Sigmoid colon (tissue), 6 donors: ENCODE measurements at regions not wholly inside any gene's neighbourhood (a gene's known extent, or its start where the extent isn't known, plus 50 kb on each side); places are given as distances from the start of the nearest gene placed in this dataset.
"Not testable (repeated sequence)": the region's sequence is repeated elsewhere in the genome, so short reads cannot be mapped to it uniquely, and the experiment has no call there.

Experiments
- DNase-seq: peaks from one replicate; pipeline ENCODE4 v3.0.0-alpha.2; 2019
- H3K27ac ChIP-seq, 4 donors: fragments of 200-600 bp; sonication (generic); one replicate each; pipeline ENCODE4 v1.5.1; 2016 to 2019; ENCODE audit warnings: mild to moderate bottlenecking in 1 of 4
- H3K27me3 ChIP-seq, 3 donors: fragments of 200-600 bp; sonication (generic); one replicate each; pipeline ENCODE4 v1.5.1; 2019; ENCODE audit warnings: mild to moderate bottlenecking in 1 of 3
- H3K36me3 ChIP-seq, 4 donors: fragments of 200-600 bp; sonication (generic); one replicate each; pipeline ENCODE4 v1.5.1; 2016 to 2019
- H3K4me1 ChIP-seq, 4 donors: fragments of 200-600 bp; sonication (generic); one replicate each; pipeline ENCODE4 v1.5.1; 2017 to 2019
- H3K4me3 ChIP-seq, 4 donors: fragments of 200-600 bp; sonication (generic); one replicate each; pipeline ENCODE4 v1.5.1; 2017 to 2019; ENCODE audit warnings: mild to moderate bottlenecking in 2 of 4, moderate library complexity in 1 of 4
- H3K9me3 ChIP-seq, 4 donors: fragments of 200-600 bp in 3 of 4; sonication (generic) in 3 of 4; one replicate each; pipeline versions ENCODE4 v1.5.1 to v1.6.1; 2013 to 2019
- CTCF ChIP-seq, 4 experiments: fragments of 450-650 bp in 3 of 4; fragments of 200-600 bp in 1 of 4; IDR thresholded peaks; one replicate each; pipeline ENCODE4 v1.5.1; 2016 to 2019; ENCODE audit warnings: antibody characterized with exemption in 4 of 4, mild to moderate bottlenecking in 3 of 4, moderate library complexity in 2 of 4
- EP300 ChIP-seq, 4 donors: sonication (generic); formaldehyde crosslinking; IDR thresholded peaks; one replicate each; pipeline ENCODE4 v1.6.1; 2017; ENCODE audit warnings: antibody characterized with exemption in 4 of 4
- POLR2A ChIP-seq, 2 donors: fragments of 450-650 bp; IDR thresholded peaks; one replicate each; pipeline ENCODE4 v1.6.1; 2016; ENCODE audit warnings: antibody characterized with exemption in 2 of 2, mild to moderate bottlenecking in 2 of 2, moderate library complexity in 2 of 2
- POLR2AphosphoS5 ChIP-seq, 4 donors: sonication (generic); formaldehyde crosslinking; IDR thresholded peaks; one replicate each; pipeline ENCODE4 v1.6.1; 2017; ENCODE audit warnings: antibody characterized with exemption in 4 of 4
- WGBS, 2 donors: extraction: QIAGEN DNeasy Blood & Tissue Kit; methylation state at CpG; one replicate each; pipeline ENCODE4 v1.1.7; 2013; 5-methylcytosine and 5-hydroxymethylcytosine counted together
- intact Hi-C: fragments of 100-400 bp; cut with DNase I; formaldehyde crosslinking; loops from one replicate; pipeline ENCODE4 v1.15.1; 2023
- donor health status: healthy with polysubstance abuse.
- donor health status: healthy.

- no peaks in the 10 kb centered on the region for H3K4me1 ChIP-seq
- H3K4me3 ChIP-seq, result no peak overlapping the region
- no peak for DNase-seq
- no peaks in the 10 kb centered on the region for H3K9me3 ChIP-seq
- no peak overlapping the region for H3K27ac ChIP-seq
- WGBS, 2 donors, result 46 to 47% methylated on average over 7 of the region's 7 CpGs
- TF ChIP-seq CTCF (IDR thresholded peaks at IDR 0.05), result no peak
- TF ChIP-seq POLR2AphosphoS5 (IDR thresholded peaks at IDR 0.05), result no peak
- no peak for TF ChIP-seq EP300 (IDR thresholded peaks at IDR 0.05)
- TF ChIP-seq POLR2A (IDR thresholded peaks at IDR 0.05), result no peak
- intact Hi-C loops, result no loop called here
- no peaks in the 10 kb centered on the region for H3K36me3 ChIP-seq
- peaks cover 0 to 21% (median 7%) of the 10 kb centered on the region in 3 donors for H3K27me3 ChIP-seq
These were observed 243.2 kb upstream of the HDAC4 start for GRCh38 chr2:239644011-239644410.

- WGBS, 2 donors, result 86 to 100% methylated on average over 3 of the region's 3 CpGs
These were observed 241.7 kb upstream of the HDAC4 start for GRCh38 chr2:239642406-239643004.

GRCh38 chr2:239641904-239642303, 241.1 kb upstream of the HDAC4 start:
- peaks cover 0 to 14% (median 7%) of the 10 kb centered on the region in 3 donors for H3K27me3 ChIP-seq
- DNase-seq, H3K9me3 ChIP-seq, H3K36me3 ChIP-seq, intact Hi-C loops, H3K4me3 ChIP-seq, H3K27ac ChIP-seq, H3K4me1 ChIP-seq: not testable (repeated sequence)
- 70 to 87% methylated on average over 11 of the region's 11 CpGs for WGBS, 2 donors

More at GRCh38 chr2:239642406-239643004, 241.7 kb upstream of the HDAC4 start:
- H3K9me3 ChIP-seq, result no peaks in the 10 kb centered on the region
- peaks cover 0 to 20% (median 7%) of the 10 kb centered on the region in 3 donors for H3K27me3 ChIP-seq
- intact Hi-C loops, result no loop called here
- H3K27ac ChIP-seq, result no peak overlapping the region
- no peak overlapping the region for H3K4me3 ChIP-seq
- TF ChIP-seq POLR2AphosphoS5 (IDR thresholded peaks at IDR 0.05), result no peak
- no peak for TF ChIP-seq CTCF (IDR thresholded peaks at IDR 0.05)
- no peak for TF ChIP-seq EP300 (IDR thresholded peaks at IDR 0.05)
- H3K36me3 ChIP-seq, result no peaks in the 10 kb centered on the region
- no peak for DNase-seq
- H3K4me1 ChIP-seq, result no peaks in the 10 kb centered on the region

GRCh38 chr2:239640676-239641578, 240.1 kb upstream of the HDAC4 start:
- WGBS, 2 donors, result 88 to 89% methylated on average over 16 of the region's 16 CpGs
- H3K4me3 ChIP-seq, result no peak overlapping the region
- intact Hi-C loops, result no loop called here
- no peaks in the 10 kb centered on the region for H3K4me1 ChIP-seq
- H3K27me3 ChIP-seq, result peaks cover 0 to 4% (median under 1%) of the 10 kb centered on the region in 3 donors
- H3K36me3 ChIP-seq, result no peaks in the 10 kb centered on the region
- TF ChIP-seq POLR2AphosphoS5 (IDR thresholded peaks at IDR 0.05) (no peak), EP300 (IDR thresholded peaks at IDR 0.05) (no peak), POLR2A (IDR thresholded peaks at IDR 0.05) (no peak), CTCF (IDR thresholded peaks at IDR 0.05) (no peak)
- peaks cover 0 to 4% (median 0%) of the 10 kb centered on the region in 4 donors for H3K9me3 ChIP-seq
- no peak for DNase-seq
- H3K27ac ChIP-seq, result no peak overlapping the region

- Histone ChIP-seq H3K27ac (no peak overlapping the region), H3K36me3 (no peaks in the 10 kb centered on the region), H3K27me3 (no peaks in the 10 kb centered on the region), H3K9me3 (peaks cover 0 to 4% (median 0%) of the 10 kb centered on the region in 4 donors), H3K4me1 (no peaks in the 10 kb centered on the region), H3K4me3 (no peak overlapping the region)
- DNase-seq, result no peak
- 75 to 91% methylated on average over 5 of the region's 5 CpGs for WGBS, 2 donors
- TF ChIP-seq POLR2A (IDR thresholded peaks at IDR 0.05) (no peak), CTCF (IDR thresholded peaks at IDR 0.05) (no peak), EP300 (IDR thresholded peaks at IDR 0.05) (no peak), POLR2AphosphoS5 (IDR thresholded peaks at IDR 0.05) (no peak)
- intact Hi-C loops, result no loop called here
These were observed 239.4 kb upstream of the HDAC4 start for GRCh38 chr2:239640210-239640609.
